ENCODE measurements at regions not wholly inside any gene's neighbourhood (a gene's known extent, or its start where the extent isn't known, plus 50 kb on each side); places are given as distances from the start of the nearest gene placed in this dataset.

GRCh38 chr12:13897811-13898210 lies 83.6 kb downstream of the GRIN2B start:
- TF ChIP-seq CTCF (IDR thresholded peaks at IDR 0.05; ENCODE audit: insufficient read depth, low read depth, low read length, missing control alignments) = no peak
- no peak for DNase-seq (ENCODE audit: low read depth)
- no peak overlapping the region for H3K4me3 ChIP-seq (ENCODE audit: low read depth, low read length)

GRCh38 chr12:13896063-13896626 lies 85.3 kb downstream of the GRIN2B start:
- no peak overlapping the region for H3K4me3 ChIP-seq (ENCODE audit: low read depth, low read length)
- no peak for DNase-seq (ENCODE audit: low read depth)
- TF ChIP-seq CTCF (IDR thresholded peaks at IDR 0.05; ENCODE audit: insufficient read depth, low read depth, low read length, missing control alignments) = no peak

- DNase-seq (ENCODE audit: low read depth) = no peak
- no peak overlapping the region for H3K4me3 ChIP-seq (ENCODE audit: low read depth, low read length)
- no peak for TF ChIP-seq CTCF (IDR thresholded peaks at IDR 0.05; ENCODE audit: insufficient read depth, low read depth, low read length, missing control alignments)
These were observed 89.5 kb downstream of the GRIN2B start for GRCh38 chr12:13891902-13892301.

- no peak for TF ChIP-seq CTCF (IDR thresholded peaks at IDR 0.05; ENCODE audit: insufficient read depth, low read depth, low read length, missing control alignments)
- H3K4me3 ChIP-seq (ENCODE audit: low read depth, low read length) = no peak overlapping the region
- no peak for DNase-seq (ENCODE audit: low read depth)
These were observed 90.5 kb downstream of the GRIN2B start for GRCh38 chr12:13890943-13891342.

- no peak for TF ChIP-seq CTCF (IDR thresholded peaks at IDR 0.05; ENCODE audit: insufficient read depth, low read depth, low read length, missing control alignments)
- no peak for DNase-seq (ENCODE audit: low read depth)
- H3K4me3 ChIP-seq (ENCODE audit: low read depth, low read length) = no peak overlapping the region
These were observed 93.5 kb downstream of the GRIN2B start for GRCh38 chr12:13887779-13888388.

- no peak overlapping the region for H3K4me3 ChIP-seq (ENCODE audit: low read depth, low read length)
- no peak for TF ChIP-seq CTCF (IDR thresholded peaks at IDR 0.05; ENCODE audit: insufficient read depth, low read depth, low read length, missing control alignments)
- no peak for DNase-seq (ENCODE audit: low read depth)
These were observed 99.2 kb downstream of the GRIN2B start for GRCh38 chr12:13882176-13882575.

GRCh38 chr12:13880613-13881012 lies 100.8 kb downstream of the GRIN2B start:
- DNase-seq (ENCODE audit: low read depth) = no peak
- no peak for TF ChIP-seq CTCF (IDR thresholded peaks at IDR 0.05; ENCODE audit: insufficient read depth, low read depth, low read length, missing control alignments)

More at GRCh38 chr12:13880613-13881012, 100.8 kb downstream of the GRIN2B start:
- no peak overlapping the region for H3K4me3 ChIP-seq (ENCODE audit: low read depth, low read length)
